Progenitor cell of endocrine pancreas (in vitro differentiated cells): ENCODE measurements at regions not wholly inside any gene's neighbourhood (a gene's known extent, or its start where the extent isn't known, plus 50 kb on each side); places are given as distances from the start of the nearest gene placed in this dataset.
"Not testable (repeated sequence)": the region's sequence is repeated elsewhere in the genome, so short reads cannot be mapped to it uniquely, and the experiment has no call there.

Experiments used
- DNase-seq: peaks from one replicate; pipeline ENCODE4 v3.0.0; 2021; ENCODE audit warnings: low spot score; ENCODE audit not compliant: unreplicated experiment
- H3K27ac Mint-ChIP-seq: 2 replicates; pipeline ENCODE4 v1.8.0; 2021; ENCODE audit warnings: mild to moderate bottlenecking, moderate library complexity, mixed read lengths
- H3K27me3 Mint-ChIP-seq: 2 replicates; pipeline ENCODE4 v1.8.0; 2021; ENCODE audit warnings: mixed read lengths
- H3K36me3 Mint-ChIP-seq: 2 replicates; pipeline ENCODE4 v1.8.0; 2022; ENCODE audit warnings: mixed read lengths; ENCODE audit not compliant: insufficient read depth
- H3K4me1 Mint-ChIP-seq: 2 replicates; pipeline ENCODE4 v1.8.0; 2021; ENCODE audit warnings: low read depth, mixed read lengths
- H3K4me3 Mint-ChIP-seq: 2 replicates; pipeline ENCODE4 v1.8.0; 2021; ENCODE audit warnings: low read depth, mild to moderate bottlenecking, moderate library complexity, mixed read lengths
- H3K9me3 Mint-ChIP-seq: 2 replicates; pipeline ENCODE4 v1.8.0; 2021; ENCODE audit warnings: low read depth, mixed read lengths

DNA sequence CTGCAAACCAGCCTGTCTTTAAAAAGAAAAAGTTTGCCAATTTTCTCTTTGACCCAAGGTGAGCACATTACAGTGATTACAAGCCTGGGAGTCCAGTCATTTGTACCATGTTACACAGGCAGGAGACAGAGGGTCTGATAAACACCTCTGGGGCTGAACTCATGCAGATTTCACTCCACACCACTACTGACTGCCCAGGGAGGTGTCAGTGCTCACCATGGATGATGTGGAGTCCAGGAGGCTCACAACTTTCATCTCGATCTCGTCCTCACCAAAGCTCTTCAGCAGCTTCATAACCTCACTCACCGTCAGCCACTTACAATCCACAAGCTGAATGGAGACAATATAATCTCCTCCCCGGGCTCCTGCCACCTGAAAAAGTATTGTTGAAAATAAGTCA, 302.4 kb downstream of the GOLGA6L6 start:
- not testable (repeated sequence) for H3K27me3 Mint-ChIP-seq, H3K27ac Mint-ChIP-seq, H3K4me1 Mint-ChIP-seq, H3K36me3 Mint-ChIP-seq, H3K4me3 Mint-ChIP-seq, DNase-seq
- peaks cover 25% of the 10 kb centered on the region for H3K9me3 Mint-ChIP-seq

DNA sequence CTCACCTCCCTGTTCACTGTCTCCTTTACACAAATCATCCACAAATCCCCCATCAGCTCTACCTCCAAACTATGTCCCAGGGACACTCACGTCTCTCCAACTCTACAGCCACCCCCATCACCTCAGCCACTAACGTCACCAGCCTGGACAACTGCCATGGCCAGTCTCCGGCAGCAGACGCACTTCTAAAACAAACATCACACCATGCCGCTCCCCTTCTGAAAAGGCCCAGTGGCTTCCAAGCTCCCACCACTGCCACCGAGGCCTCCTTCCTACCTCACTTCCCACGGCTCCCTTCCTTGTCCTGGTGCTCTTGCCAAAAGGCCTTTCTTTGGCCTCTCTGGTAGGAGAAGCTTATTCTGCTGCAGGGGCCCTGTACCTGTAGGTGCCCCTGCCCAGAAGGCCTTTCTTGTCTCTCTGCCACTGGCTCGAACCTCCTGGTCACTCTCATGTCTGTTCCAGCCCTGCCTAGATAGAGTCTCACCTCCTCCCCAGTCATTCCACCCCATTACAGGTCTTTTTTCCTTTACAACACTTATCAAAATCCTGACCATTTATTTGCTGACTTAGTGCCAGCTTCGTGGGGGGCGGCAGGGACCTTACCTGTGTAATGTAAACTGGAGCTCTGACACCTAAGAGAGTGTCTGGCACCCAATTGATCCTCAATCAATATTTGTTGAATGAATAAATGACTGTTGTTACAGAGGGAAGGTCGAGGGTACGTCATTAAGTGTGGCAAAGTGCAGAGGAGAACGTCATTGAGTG, 304.2 kb downstream of the GOLGA6L6 start:
- not testable (repeated sequence) for H3K36me3 Mint-ChIP-seq, H3K27me3 Mint-ChIP-seq, DNase-seq, H3K27ac Mint-ChIP-seq, H3K4me1 Mint-ChIP-seq, H3K4me3 Mint-ChIP-seq
- peaks cover 21% of the 10 kb centered on the region for H3K9me3 Mint-ChIP-seq

DNA sequence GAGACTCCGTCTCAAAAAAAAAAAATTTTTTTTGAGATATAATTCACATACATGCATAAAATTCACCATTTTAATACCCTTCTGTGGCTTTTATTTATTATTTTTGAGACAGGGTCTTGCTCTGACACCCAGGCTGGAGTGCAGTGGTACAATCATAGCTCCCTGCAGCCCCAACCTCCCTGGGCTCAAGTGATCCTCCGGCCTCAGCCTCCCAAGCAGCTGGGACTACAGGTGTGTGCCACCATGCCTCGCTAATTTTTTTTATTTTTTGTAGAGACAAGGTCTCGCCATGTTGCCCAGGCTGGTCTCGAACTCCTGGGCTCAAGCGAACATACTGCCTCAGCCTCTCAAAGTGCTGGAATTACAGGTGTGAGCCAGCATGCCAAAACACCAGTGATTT, 305.9 kb downstream of the GOLGA6L6 start:
- not testable (repeated sequence) for H3K36me3 Mint-ChIP-seq, H3K4me1 Mint-ChIP-seq, H3K27ac Mint-ChIP-seq, H3K27me3 Mint-ChIP-seq, H3K4me3 Mint-ChIP-seq, DNase-seq
- H3K9me3 Mint-ChIP-seq, result peaks cover 16% of the 10 kb centered on the region

DNA sequence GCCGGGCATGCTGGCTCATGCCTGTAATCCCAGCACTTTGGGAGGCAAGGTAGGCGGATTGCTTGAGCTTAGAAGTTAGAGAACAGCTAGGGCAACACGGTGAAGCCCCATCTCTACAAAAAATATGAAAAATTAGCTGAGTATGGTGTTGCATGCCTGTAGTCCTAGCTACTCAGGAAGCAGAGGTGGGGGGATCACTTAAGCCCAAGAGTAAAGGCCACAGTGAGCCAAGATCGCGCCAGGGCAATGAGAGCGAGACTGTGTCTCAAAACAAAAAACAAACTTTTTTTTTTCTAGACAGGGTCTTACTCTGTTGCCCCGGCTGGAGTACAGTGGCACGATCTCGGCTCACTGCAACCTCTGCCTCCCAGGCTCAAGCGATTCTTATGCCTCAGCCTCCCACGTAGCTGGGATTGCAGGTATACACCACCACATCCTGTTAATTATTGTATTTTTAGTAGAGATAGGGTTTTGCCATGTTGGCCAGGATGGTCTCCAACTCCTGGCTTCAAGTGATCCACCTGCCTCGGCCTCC, 307.5 kb downstream of the GOLGA6L6 start:
- H3K4me1 Mint-ChIP-seq, H3K27ac Mint-ChIP-seq, H3K27me3 Mint-ChIP-seq, H3K36me3 Mint-ChIP-seq, DNase-seq, H3K4me3 Mint-ChIP-seq: not testable (repeated sequence)
- H3K9me3 Mint-ChIP-seq, result peaks cover 28% of the 10 kb centered on the region

DNA sequence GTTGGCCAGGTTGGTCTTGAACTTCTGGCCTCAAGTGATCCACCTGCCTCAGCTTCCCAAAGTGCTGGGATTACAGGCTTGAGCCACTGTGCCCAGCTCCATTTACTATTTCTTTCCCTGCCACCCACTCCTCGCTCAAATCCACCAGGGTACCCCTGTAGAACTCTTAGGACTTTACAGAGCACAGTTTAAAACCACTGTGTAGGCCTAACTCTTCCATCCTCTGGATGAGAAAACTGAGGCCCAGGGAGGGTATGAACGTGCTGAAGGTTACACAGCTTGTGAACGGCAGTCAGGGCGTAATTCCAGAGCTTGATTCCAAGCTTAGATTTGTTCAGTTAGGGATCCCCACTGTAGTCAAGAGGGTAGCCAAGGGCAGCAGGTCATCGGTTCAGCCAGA, 309.1 kb downstream of the GOLGA6L6 start:
- H3K27me3 Mint-ChIP-seq, H3K4me1 Mint-ChIP-seq, DNase-seq, H3K4me3 Mint-ChIP-seq, H3K36me3 Mint-ChIP-seq, H3K27ac Mint-ChIP-seq: not testable (repeated sequence)
- peaks cover 34% of the 10 kb centered on the region for H3K9me3 Mint-ChIP-seq

DNA sequence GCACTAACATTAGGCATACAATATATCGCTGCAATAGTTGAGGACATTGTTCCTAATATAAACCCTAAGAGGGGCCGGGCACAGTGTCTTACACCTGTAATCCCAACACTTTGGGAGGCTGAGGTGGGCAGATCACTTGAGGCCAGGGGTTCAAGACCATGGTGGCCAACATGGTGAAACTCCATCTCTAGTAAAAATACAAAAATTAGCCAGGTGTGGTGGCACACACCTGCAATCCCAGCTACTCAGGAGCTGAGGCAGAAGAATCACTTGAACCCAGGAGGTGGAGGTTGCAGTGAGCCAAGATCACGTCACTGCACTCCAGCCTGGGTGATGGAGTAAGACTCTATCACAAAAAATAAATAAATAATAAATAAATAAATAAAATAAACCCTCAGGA, 310.9 kb downstream of the GOLGA6L6 start:
- H3K9me3 Mint-ChIP-seq, result peaks cover 34% of the 10 kb centered on the region
- DNase-seq, H3K27me3 Mint-ChIP-seq, H3K4me1 Mint-ChIP-seq, H3K36me3 Mint-ChIP-seq, H3K4me3 Mint-ChIP-seq, H3K27ac Mint-ChIP-seq: not testable (repeated sequence)

DNA sequence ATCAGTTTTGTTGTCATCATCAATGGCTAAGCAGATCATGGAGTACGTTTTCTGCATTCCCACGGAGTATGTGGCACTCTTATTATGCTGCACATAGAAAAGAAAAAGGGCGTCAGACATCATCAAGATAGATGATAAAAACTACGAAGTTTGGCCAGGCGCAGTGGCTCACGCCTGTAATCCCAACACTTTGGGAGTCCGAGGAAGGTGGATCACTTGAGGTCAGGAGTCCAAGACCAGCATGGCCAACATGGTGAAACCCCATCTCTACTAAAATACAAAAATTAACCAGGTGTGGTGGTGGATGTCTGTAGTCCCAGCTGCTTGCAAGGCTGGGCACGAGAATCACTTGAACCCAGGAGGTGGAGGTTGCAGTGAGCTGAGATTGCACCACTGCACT, 312.8 kb downstream of the GOLGA6L6 start:
- H3K4me3 Mint-ChIP-seq, DNase-seq, H3K27ac Mint-ChIP-seq, H3K4me1 Mint-ChIP-seq, H3K36me3 Mint-ChIP-seq, H3K27me3 Mint-ChIP-seq: not testable (repeated sequence)
- H3K9me3 Mint-ChIP-seq, result peaks cover 23% of the 10 kb centered on the region

DNA sequence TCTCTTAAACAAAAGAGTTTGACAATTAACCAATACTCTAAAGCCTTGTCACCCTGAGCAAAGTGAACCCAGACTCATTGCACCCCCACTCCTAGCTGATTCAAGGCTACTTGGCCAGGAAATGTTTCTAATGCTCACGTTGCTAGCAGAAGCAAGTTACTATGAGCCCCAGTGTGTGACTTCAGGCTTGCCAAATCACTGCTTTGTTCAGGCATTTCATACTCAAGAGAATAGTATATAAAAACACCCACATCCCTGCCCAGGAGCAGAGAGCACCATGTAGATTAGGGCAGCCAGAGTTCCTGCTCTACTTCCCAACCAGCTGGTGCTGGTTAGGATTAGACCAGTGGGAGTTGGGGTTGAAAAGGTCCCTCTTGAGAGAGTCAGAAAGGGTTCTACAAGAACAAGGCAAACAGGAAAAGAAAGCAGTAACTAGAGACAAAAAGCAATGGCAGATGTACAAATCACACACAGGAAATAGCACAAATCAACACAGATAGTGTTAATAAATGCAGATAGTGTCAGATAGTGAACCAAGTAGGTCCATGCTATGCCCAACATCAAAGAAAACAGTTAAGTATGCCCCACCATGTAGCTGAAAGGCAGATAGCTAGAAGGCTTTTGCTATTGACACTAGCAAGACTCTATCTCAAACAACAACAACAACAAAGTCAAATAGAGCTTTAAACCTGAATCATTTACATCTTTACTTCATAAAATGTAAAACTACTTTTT, 314.3 kb downstream of the GOLGA6L6 start:
- not testable (repeated sequence) for DNase-seq

DNA sequence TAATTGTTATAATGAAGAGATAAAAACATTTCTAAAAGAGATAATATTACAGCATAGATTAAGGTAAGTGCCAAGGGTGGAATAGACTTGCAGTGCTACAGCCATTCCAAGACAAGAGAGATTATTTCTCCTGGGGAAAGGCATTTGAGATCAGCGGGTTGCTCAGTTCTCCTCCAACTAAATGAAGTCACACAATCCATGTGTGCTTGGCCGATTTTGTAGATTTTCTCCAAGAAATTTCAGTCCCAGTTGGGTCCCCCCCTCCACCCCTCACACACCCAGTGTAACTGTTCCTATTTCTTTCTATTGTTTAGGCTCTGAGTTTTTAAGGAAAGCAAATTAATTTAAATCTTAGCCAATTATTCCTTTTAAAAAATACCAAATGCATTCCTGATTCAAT, 315.1 kb downstream of the GOLGA6L6 start:
- not testable (repeated sequence) for DNase-seq, H3K27me3 Mint-ChIP-seq, H3K4me3 Mint-ChIP-seq, H3K27ac Mint-ChIP-seq, H3K4me1 Mint-ChIP-seq, H3K36me3 Mint-ChIP-seq
- H3K9me3 Mint-ChIP-seq, result peaks cover 24% of the 10 kb centered on the region

More for the DNA sequence above, 314.3 kb downstream of the GOLGA6L6 start:
- not testable (repeated sequence) for H3K4me3 Mint-ChIP-seq, H3K36me3 Mint-ChIP-seq, H3K27ac Mint-ChIP-seq, H3K4me1 Mint-ChIP-seq, H3K27me3 Mint-ChIP-seq
- H3K9me3 Mint-ChIP-seq, result peaks cover 18% of the 10 kb centered on the region

DNA sequence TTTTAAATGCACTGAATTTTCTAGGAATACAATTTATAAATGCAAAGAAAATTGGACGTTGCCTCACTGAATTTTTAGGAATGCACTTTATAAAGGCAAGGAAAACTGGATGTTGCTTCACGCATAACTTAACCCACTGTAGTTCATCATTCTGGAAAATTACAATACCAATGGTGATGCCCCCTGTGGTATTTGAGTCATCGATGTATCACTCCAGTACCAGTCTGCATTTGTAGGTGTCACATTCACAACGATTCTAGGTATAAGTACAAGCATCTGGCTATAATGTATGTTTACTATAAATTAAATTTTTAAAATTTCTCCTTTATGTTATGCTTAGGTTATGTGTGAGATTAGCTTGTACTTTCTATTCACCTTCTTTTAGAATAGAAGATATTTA, 320.5 kb downstream of the GOLGA6L6 start:
- H3K36me3 Mint-ChIP-seq, H3K4me1 Mint-ChIP-seq, DNase-seq, H3K4me3 Mint-ChIP-seq, H3K27ac Mint-ChIP-seq, H3K27me3 Mint-ChIP-seq: not testable (repeated sequence)
- peaks cover 27% of the 10 kb centered on the region for H3K9me3 Mint-ChIP-seq

DNA sequence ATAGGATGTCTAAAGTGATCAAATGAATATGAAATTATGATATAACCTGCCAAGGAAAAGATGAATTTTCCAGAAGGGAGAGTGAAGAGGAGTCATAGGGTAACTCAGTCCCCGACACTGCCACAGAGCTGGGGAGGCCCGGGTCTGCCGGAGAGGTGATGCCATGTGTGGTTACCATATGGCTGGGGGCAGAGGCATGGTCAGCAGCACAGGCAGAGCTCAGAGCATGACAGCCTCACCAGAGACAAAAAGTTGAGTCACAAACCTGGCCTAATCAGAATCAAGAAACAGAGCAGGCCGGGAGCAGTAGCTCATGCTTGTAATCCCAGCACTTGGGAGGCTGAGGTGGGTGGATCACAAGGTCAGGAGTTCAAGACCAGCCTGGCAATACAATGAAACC, 322.4 kb downstream of the GOLGA6L6 start:
- H3K27ac Mint-ChIP-seq, H3K27me3 Mint-ChIP-seq, H3K36me3 Mint-ChIP-seq, DNase-seq, H3K4me1 Mint-ChIP-seq, H3K4me3 Mint-ChIP-seq: not testable (repeated sequence)
- H3K9me3 Mint-ChIP-seq, result peaks cover 30% of the 10 kb centered on the region

DNA sequence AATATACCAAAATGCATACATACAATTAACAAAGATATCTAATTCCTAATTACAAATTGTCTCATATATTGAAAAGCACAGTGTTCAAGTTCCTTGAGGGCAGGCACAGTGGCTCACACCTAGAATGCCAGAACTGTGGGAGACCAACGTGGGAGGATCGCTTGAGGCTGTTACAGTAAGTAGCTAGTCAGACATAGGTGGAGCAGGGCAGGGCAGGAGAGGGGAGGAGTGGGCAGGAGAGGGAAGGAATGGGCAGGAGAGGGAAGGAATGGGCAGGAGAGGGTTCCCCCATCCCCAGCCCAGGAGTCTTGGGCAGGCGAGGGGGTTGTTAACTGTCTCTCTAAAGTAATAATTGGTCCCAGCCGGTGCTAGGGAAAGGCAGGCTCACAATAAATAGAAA, 325.9 kb downstream of the GOLGA6L6 start:
- not testable (repeated sequence) for H3K27me3 Mint-ChIP-seq, DNase-seq, H3K4me3 Mint-ChIP-seq, H3K27ac Mint-ChIP-seq, H3K36me3 Mint-ChIP-seq, H3K4me1 Mint-ChIP-seq
- peaks cover 23% of the 10 kb centered on the region for H3K9me3 Mint-ChIP-seq

DNA sequence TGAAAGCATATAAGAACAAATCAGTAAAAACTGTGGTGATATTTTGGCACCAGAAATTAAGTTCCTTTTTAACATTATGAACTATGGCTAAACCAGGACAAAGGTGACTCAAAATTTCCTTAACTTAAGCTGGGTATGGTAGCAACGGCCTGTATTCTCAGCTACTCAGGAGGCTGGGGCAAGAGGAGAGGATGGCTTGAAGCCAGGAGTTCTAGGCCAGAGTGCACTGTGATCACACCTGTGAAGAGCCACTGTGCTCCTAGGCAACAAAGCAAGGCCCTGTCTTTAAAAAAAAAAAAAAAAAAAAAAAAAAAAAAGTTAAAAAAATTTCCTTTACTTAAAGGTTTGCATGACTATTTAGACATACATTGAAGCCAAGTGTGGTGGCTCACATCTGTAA, 327.5 kb downstream of the GOLGA6L6 start:
- not testable (repeated sequence) for H3K36me3 Mint-ChIP-seq, H3K27me3 Mint-ChIP-seq, H3K27ac Mint-ChIP-seq, H3K4me3 Mint-ChIP-seq, DNase-seq, H3K4me1 Mint-ChIP-seq
- peaks cover 26% of the 10 kb centered on the region for H3K9me3 Mint-ChIP-seq
